GM12878 (cell line): ENCODE measurements at regions not wholly inside any gene's neighbourhood (a gene's known extent, or its start where the extent isn't known, plus 50 kb on each side); places are given as distances from the start of the nearest gene placed in this dataset.

Experiments used
- ATAC-seq: fragments of 200-7000 bp; cut with Tn5 transposase; 3 replicates; pipeline ENCODE4 v1.9.1; 2020; ENCODE audit warnings: mild to moderate bottlenecking, moderate library complexity
- BruUV-seq: library from RNA; stranded (reverse); fragments of 400-500 nt; replicated peaks from 2 replicates; lab custom pipeline; 2021; lab: Mats Ljungman, UMichigan
- CTCF ChIA-PET: fragments of 300-600 bp; sonication (Branson Sonifier 250); formaldehyde crosslinking; extraction: SDS; loops from one replicate; lab custom pipeline; 2021; ENCODE audit warnings: inconsistent platforms; lab: Yijun Ruan, JAX
- POLR2A ChIA-PET: fragments of 350-600 bp; formaldehyde crosslinking; extraction: SDS; loops from one replicate; lab custom pipeline; 2021; ENCODE audit warnings: inconsistent platforms; lab: Charles Lee
- RAD21 ChIA-PET: fragments of 300-600 bp; sonication (Branson Sonifier 250); formaldehyde crosslinking; loops from one replicate; lab custom pipeline; 2023; ENCODE audit warnings: antibody characterized with exemption; ENCODE audit not compliant: unreplicated experiment; lab: Charles Lee
- SMC1A ChIA-PET: fragments of 300-600 bp; sonication (Branson Sonifier 250); formaldehyde crosslinking; loops from one replicate; lab custom pipeline; 2023; ENCODE audit not compliant: unreplicated experiment, uncharacterized antibody; lab: Charles Lee
- DNase-seq: peaks from one replicate; pipeline ENCODE4 v3.0.0-alpha.2; 2011; ENCODE audit warnings: low read depth, low spot score
- FAIRE-seq: peaks from 3 replicates; lab custom pipeline; 2011; peaks lifted over from hg19 to GRCh38; lab: Jason Lieb, UNC
- H2AFZ ChIP-seq: 2 replicates; pipeline ENCODE4 v1.6.0; 2011; ENCODE audit warnings: low read depth, low read length, control low read depth; ENCODE audit not compliant: control insufficient read depth
- H3K27ac ChIP-seq: 2 replicates; pipeline ENCODE4 v1.5.1; 2011; ENCODE audit warnings: control low read depth; ENCODE audit not compliant: control insufficient read depth, insufficient read depth
- H3K27me3 ChIP-seq, 2 experiments: replicated peaks in 1 of 2; 2 replicates each; pipeline versions ENCODE4 v1.6.0 to v1.6.1; 2011; ENCODE audit warnings: low read length in 1 of 2; ENCODE audit not compliant: control insufficient read depth in 2 of 2, insufficient read depth in 2 of 2
- H3K36me3 ChIP-seq, 2 experiments: 2 replicates each; pipeline ENCODE4 v1.5.1; 2011; ENCODE audit warnings: low read length in 1 of 2; ENCODE audit not compliant: control insufficient read depth in 2 of 2, insufficient read depth in 2 of 2
- H3K4me1 ChIP-seq: 2 replicates; pipeline ENCODE4 v1.6.1; 2011; ENCODE audit warnings: mild to moderate bottlenecking, low read length, moderate library complexity, mixed read lengths; ENCODE audit not compliant: control insufficient read depth, insufficient read depth
- H3K4me2 ChIP-seq: 2 replicates; pipeline ENCODE4 v1.6.0; 2011; ENCODE audit warnings: control low read depth; ENCODE audit not compliant: control insufficient read depth, insufficient read depth
- H3K4me3 ChIP-seq: fragments of 200-600 bp; sonication (generic); 2 replicates; pipeline ENCODE4 v1.5.1; 2016
- H3K79me2 ChIP-seq: 2 replicates; pipeline ENCODE4 v1.6.0; 2011; ENCODE audit warnings: low read length; ENCODE audit not compliant: control insufficient read depth, insufficient read depth
- H3K9ac ChIP-seq: 2 replicates; pipeline ENCODE4 v1.8.0; 2011; ENCODE audit warnings: low read length, control low read depth, mixed read lengths; ENCODE audit not compliant: control insufficient read depth, insufficient read depth
- H3K9me3 ChIP-seq: replicated peaks from 3 replicates; pipeline ENCODE4 v1.5.1; 2011; ENCODE audit warnings: mild to moderate bottlenecking, low read length; ENCODE audit not compliant: control insufficient read depth, insufficient read depth
- H4K20me1 ChIP-seq: 2 replicates; pipeline ENCODE4 v1.6.0; 2011; ENCODE audit not compliant: control insufficient read depth, insufficient read depth
- CTCF ChIP-seq, 3 experiments: IDR thresholded peaks in 2 of 3; conservative IDR thresholded peaks in 1 of 3; 2 replicates each; pipeline ENCODE4 v1.5.1; 2011; ENCODE audit warnings: low read depth in 3 of 3, low read length in 3 of 3, mild to moderate bottlenecking in 3 of 3, control low read depth in 2 of 3, moderate library complexity in 2 of 3, inconsistent platforms in 1 of 3, mixed read lengths in 1 of 3; ENCODE audit not compliant: control insufficient read depth in 2 of 3, insufficient read depth in 1 of 3; ENCODE audit errors: extremely low read depth in 1 of 3
- DPF2 ChIP-seq: fragments of 450-650 bp; IDR thresholded peaks from 2 replicates; pipeline ENCODE4 v1.6.1; 2017; ENCODE audit warnings: mild to moderate bottlenecking
- EP300 ChIP-seq, 2 experiments: fragments of 150-350 bp in 1 of 2; IDR thresholded peaks; 2 replicates each; pipeline ENCODE4 v1.6.1; 2011 to 2012; ENCODE audit warnings: low read depth in 2 of 2, low read length in 2 of 2, borderline replicate concordance in 1 of 2, improper control_type of control experiment in 1 of 2, inconsistent platforms in 1 of 2; ENCODE audit not compliant: control insufficient read depth in 1 of 2
- HDAC6 ChIP-seq: fragments of 200-600 bp; sonication (generic); IDR thresholded peaks from one replicate; pipeline ENCODE4 v1.8.0; 2017; ENCODE audit warnings: antibody characterized with exemption; ENCODE audit not compliant: unreplicated experiment
- IKZF2 ChIP-seq, 2 experiments: fragments of 450-650 bp; IDR thresholded peaks; 2 replicates each; pipeline ENCODE4 v1.6.1; 2017; ENCODE audit warnings: mild to moderate bottlenecking in 2 of 2, moderate library complexity in 2 of 2
- JUNB ChIP-seq: IDR thresholded peaks from 2 replicates; pipeline ENCODE4 v1.6.1; 2016; ENCODE audit warnings: antibody characterized with exemption, mild to moderate bottlenecking
- PML ChIP-seq: IDR thresholded peaks from 2 replicates; pipeline ENCODE4 v1.6.1; 2012; ENCODE audit warnings: low read length, inconsistent platforms
- RAD21 ChIP-seq: IDR thresholded peaks from 2 replicates; pipeline ENCODE4 v1.6.1; 2011; ENCODE audit warnings: mild to moderate bottlenecking, low read depth, low read length, moderate library complexity; ENCODE audit not compliant: insufficient read depth
- RB1 ChIP-seq: fragments of 450-650 bp; formaldehyde crosslinking; IDR thresholded peaks from 2 replicates; pipeline ENCODE4 v1.6.1; 2017; ENCODE audit warnings: mild to moderate bottlenecking, borderline replicate concordance
- RCOR1 ChIP-seq: conservative IDR thresholded peaks from 2 replicates; pipeline ENCODE4 v1.6.1; 2012; ENCODE audit warnings: low read depth, low read length, improper control_type of control experiment
- SRF ChIP-seq, 2 experiments: IDR thresholded peaks; 2 replicates each; pipeline ENCODE4 v1.6.1; 2011; ENCODE audit warnings: low read depth in 2 of 2, low read length in 2 of 2, mild to moderate bottlenecking in 1 of 2, moderate library complexity in 1 of 2
- SUPT20H ChIP-seq: IDR thresholded peaks from 2 replicates; pipeline ENCODE4 v1.6.1; 2011; ENCODE audit warnings: low read depth, mild to moderate bottlenecking, low read length, moderate library complexity, borderline replicate concordance; ENCODE audit not compliant: control insufficient read depth
- SUZ12 ChIP-seq: fragments of 200-600 bp; sonication (generic); IDR thresholded peaks from one replicate; pipeline ENCODE4 v1.6.1; 2018; ENCODE audit warnings: antibody characterized with exemption, mild to moderate bottlenecking; ENCODE audit not compliant: unreplicated experiment
- TARDBP ChIP-seq: IDR thresholded peaks from 2 replicates; pipeline ENCODE4 v1.6.1; 2016; ENCODE audit warnings: borderline replicate concordance
- YBX1 ChIP-seq: fragments of 450-650 bp; IDR thresholded peaks from 2 replicates; pipeline ENCODE4 v1.6.1; 2016; ENCODE audit warnings: antibody characterized with exemption
- ZNF207 ChIP-seq: fragments of 450-650 bp; IDR thresholded peaks from 2 replicates; pipeline ENCODE4 v1.6.1; 2014; ENCODE audit warnings: antibody characterized with exemption, mild to moderate bottlenecking, borderline replicate concordance
- ZSCAN29 ChIP-seq: fragments of 450-650 bp; IDR thresholded peaks from 2 replicates; pipeline ENCODE4 v1.6.1; 2017; ENCODE audit warnings: mild to moderate bottlenecking, moderate library complexity
- ZZZ3 ChIP-seq: IDR thresholded peaks from 2 replicates; pipeline ENCODE4 v1.6.1; 2011; ENCODE audit warnings: low read depth; ENCODE audit not compliant: control insufficient read depth, insufficient read length
- WGBS: methylation state at CpG from one replicate; pipeline ENCODE4 v1.1.6; 2016; ENCODE audit warnings: low lambda C conversion rate; ENCODE audit not compliant: insufficient replicate concordance, insufficient coverage; ENCODE audit errors: missing lambda C conversion rate; 5-methylcytosine and 5-hydroxymethylcytosine counted together
- in situ Hi-C: fragments of 300-500 bp; cut with MboI; formaldehyde crosslinking; loops from 9 replicates; pipeline ENCODE4 v1.14.3; 2018; ENCODE audit warnings: mixed read lengths
- intact Hi-C: fragments of 100-400 bp; cut with micrococcal nuclease; formaldehyde crosslinking; loops from one replicate; pipeline ENCODE4 v1.14.2; 2022; ENCODE audit not compliant: unreplicated experiment

GRCh38 chr4:124423160-124423559 lies 289.4 kb downstream of the ANKRD50 start:
- no TSS peak for BruUV-seq
- Histone ChIP-seq H3K9ac (no peak overlapping the region), H4K20me1 (no peaks in the 10 kb centered on the region), H3K4me1 (no peaks in the 10 kb centered on the region), H3K79me2 (no peaks in the 10 kb centered on the region), H3K9me3 (no peaks in the 10 kb centered on the region), H3K4me2 (no peak overlapping the region), H3K4me3 (no peak overlapping the region), H3K27ac (no peak overlapping the region), H2AFZ (no peak overlapping the region), H3K27me3 (no peaks in the 10 kb centered on the region), H3K36me3 (no peaks in the 10 kb centered on the region)
- ChIA-PET POLR2A (no interaction called here), SMC1A (no interaction called here), CTCF (no interaction called here), RAD21 (no interaction called here)
- DNase-seq (no peak), FAIRE-seq (no peak), ATAC-seq (no peak)
- in situ Hi-C loops = no loop called here
- intact Hi-C loops = no loop called here
- WGBS = 0% methylated on average over 1 of the region's 1 CpG
- no peak for TF ChIP-seq JUNB
- TF ChIP-seq TARDBP = no peak
- TF ChIP-seq SRF (IDR thresholded peaks at IDR 0.05; ENCODE audit: low read depth in 2 of 2, low read length in 2 of 2) = no peak
- TF ChIP-seq DPF2 = no peak
- no peak for TF ChIP-seq RB1
- no peak for TF ChIP-seq ZSCAN29
- TF ChIP-seq HDAC6 = no peak
- TF ChIP-seq YBX1 = no peak
- no peak for TF ChIP-seq CTCF (IDR thresholded peaks at IDR 0.05 in 2 of 3, conservative IDR thresholded peaks at IDR 0.05 in 1 of 3; ENCODE audit: control insufficient read depth in 2 of 3, extremely low read depth in 1 of 3, insufficient read depth in 1 of 3, low read depth in 3 of 3, low read length in 3 of 3)
- no peak for TF ChIP-seq SUZ12
- TF ChIP-seq RAD21 = no peak
- no peak for TF ChIP-seq SUPT20H
- no peak for TF ChIP-seq RCOR1
- no peak for TF ChIP-seq ZNF207
- no peak for TF ChIP-seq IKZF2 (IDR thresholded peaks at IDR 0.05)
- TF ChIP-seq EP300 (IDR thresholded peaks at IDR 0.05; ENCODE audit: borderline replicate concordance in 1 of 2, control insufficient read depth in 1 of 2, low read depth in 2 of 2, low read length in 2 of 2) = no peak
- TF ChIP-seq ZZZ3 = no peak
- TF ChIP-seq PML = no peak
